Stomach (tissue), 8 donors: ENCODE measurements at regions not wholly inside any gene's neighbourhood (a gene's known extent, or its start where the extent isn't known, plus 50 kb on each side); places are given as distances from the start of the nearest gene placed in this dataset.
"Not testable (repeated sequence)": the region's sequence is repeated elsewhere in the genome, so short reads cannot be mapped to it uniquely, and the experiment has no call there.

Experiments used
- DNase-seq, 2 donors: peaks; one replicate each; pipeline versions ENCODE4 v3.0.0 to v3.0.0-alpha.2; 2013 to 2019
- H3K27ac ChIP-seq, 5 donors: fragments of 200-600 bp in 4 of 5; sonication (generic) in 4 of 5; one replicate each; pipeline ENCODE4 v1.5.1; 2013 to 2019; ENCODE audit warnings: mild to moderate bottlenecking in 1 of 5, moderate library complexity in 1 of 5
- H3K27me3 ChIP-seq, 3 donors: fragments of 200-600 bp; sonication (generic); one replicate each; pipeline ENCODE4 v1.5.1; 2017 to 2019; ENCODE audit warnings: mixed run types in 1 of 3
- H3K36me3 ChIP-seq, 4 donors: fragments of 200-600 bp; sonication (generic); 1 replicate in 3 of 4; 2 replicates in 1 of 4; pipeline ENCODE4 v1.5.1; 2016 to 2019
- H3K4me1 ChIP-seq, 4 donors: fragments of 200-600 bp; sonication (generic); one replicate each; pipeline ENCODE4 v1.5.1; 2016 to 2019
- H3K4me3 ChIP-seq, 4 donors: fragments of 200-600 bp; sonication (generic) in 3 of 4; one replicate each; pipeline ENCODE4 v1.5.1; 2016 to 2019; ENCODE audit warnings: mild to moderate bottlenecking in 1 of 4
- H3K9me3 ChIP-seq, 4 donors: fragments of 200-600 bp; sonication (generic); one replicate each; pipeline ENCODE4 v1.5.1; 2016 to 2019
- EP300 ChIP-seq: sonication (generic); formaldehyde crosslinking; IDR thresholded peaks from one replicate; pipeline ENCODE4 v1.6.1; 2017; ENCODE audit warnings: antibody characterized with exemption
- POLR2A ChIP-seq, 4 donors: fragments of 450-650 bp; IDR thresholded peaks; one replicate each; pipeline ENCODE4 v1.6.1; 2016; ENCODE audit warnings: antibody characterized with exemption in 4 of 4, control low read depth in 2 of 4, mild to moderate bottlenecking in 1 of 4, moderate library complexity in 1 of 4
- POLR2AphosphoS5 ChIP-seq, 3 donors: sonication (generic); formaldehyde crosslinking; IDR thresholded peaks; one replicate each; pipeline ENCODE4 v1.6.1; 2016; ENCODE audit warnings: antibody characterized with exemption in 3 of 3
- WGBS, 5 donors: extraction: QIAGEN DNeasy Blood & Tissue Kit in 3 of 5; methylation state at CpG; one replicate each; pipeline versions ENCODE4 v1.1.5 to v1.1.7; 2013 to 2018; 5-methylcytosine and 5-hydroxymethylcytosine counted together
- intact Hi-C: fragments of 100-400 bp; cut with DNase I; formaldehyde crosslinking; loops from one replicate; pipeline ENCODE4 v1.15.1; 2023; ENCODE audit warnings: low total_unique reads
- TF ChIP-seq, protein P1 (sequence below), 7 experiments: fragments of 450-650 bp in 4 of 7; fragments of 200-600 bp in 3 of 7; sonication (generic) in 3 of 7; IDR thresholded peaks; one replicate each; pipeline ENCODE4 v1.5.1; 2016 to 2019; ENCODE audit warnings: antibody characterized with exemption in 7 of 7, control low read depth in 2 of 7, mild to moderate bottlenecking in 1 of 7
- donor health status: healthy with polysubstance abuse.
- donor health status: Bipolar disorder and iron deficiency.
- donor health status: healthy.

DNA sequence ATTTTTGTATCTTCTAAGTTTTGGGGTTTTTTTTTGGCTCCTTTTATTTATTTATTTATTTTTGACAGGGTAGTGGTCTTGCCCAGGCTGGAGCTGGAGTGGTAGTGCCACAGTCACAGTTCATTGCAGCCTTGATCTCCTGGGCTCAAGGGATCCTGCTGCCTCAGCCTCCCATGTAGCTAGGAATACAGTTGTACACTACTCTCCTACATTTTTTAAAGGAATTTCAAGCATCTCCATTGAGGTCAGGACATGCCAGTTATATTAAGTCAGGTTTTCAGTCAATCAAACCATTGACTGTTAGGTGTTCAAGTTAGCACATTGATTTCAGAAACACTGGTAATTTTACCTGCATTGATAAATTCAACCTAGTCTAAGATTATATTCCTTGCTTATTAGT is 480.5 kb upstream of the SPRY2 start:
- H3K4me1 ChIP-seq, result no peaks in the 10 kb centered on the region

DNA sequence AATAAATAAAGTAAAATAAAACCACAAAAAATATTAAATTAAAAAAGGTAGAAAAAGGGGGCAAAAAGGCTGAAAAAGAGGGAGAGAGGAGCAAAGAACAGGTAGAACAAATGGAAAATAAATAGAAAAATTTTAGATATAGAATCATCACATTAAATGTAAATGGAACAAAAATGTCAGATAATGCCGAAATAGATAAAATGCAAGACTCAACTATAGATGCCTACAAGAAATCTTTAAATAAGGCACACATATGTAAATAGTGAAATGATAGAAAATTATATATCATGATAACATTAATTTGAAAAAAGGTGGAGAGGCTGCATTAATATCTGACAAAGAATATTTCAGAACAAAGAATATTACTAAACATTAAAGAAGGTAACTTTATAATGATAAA is 477.1 kb upstream of the SPRY2 start:
- TF ChIP-seq EP300 (no peak), POLR2AphosphoS5 (IDR thresholded peaks at IDR 0.05) (no peak), POLR2A (IDR thresholded peaks at IDR 0.05) (no peak)
- TF ChIP-seq, protein P1, sequence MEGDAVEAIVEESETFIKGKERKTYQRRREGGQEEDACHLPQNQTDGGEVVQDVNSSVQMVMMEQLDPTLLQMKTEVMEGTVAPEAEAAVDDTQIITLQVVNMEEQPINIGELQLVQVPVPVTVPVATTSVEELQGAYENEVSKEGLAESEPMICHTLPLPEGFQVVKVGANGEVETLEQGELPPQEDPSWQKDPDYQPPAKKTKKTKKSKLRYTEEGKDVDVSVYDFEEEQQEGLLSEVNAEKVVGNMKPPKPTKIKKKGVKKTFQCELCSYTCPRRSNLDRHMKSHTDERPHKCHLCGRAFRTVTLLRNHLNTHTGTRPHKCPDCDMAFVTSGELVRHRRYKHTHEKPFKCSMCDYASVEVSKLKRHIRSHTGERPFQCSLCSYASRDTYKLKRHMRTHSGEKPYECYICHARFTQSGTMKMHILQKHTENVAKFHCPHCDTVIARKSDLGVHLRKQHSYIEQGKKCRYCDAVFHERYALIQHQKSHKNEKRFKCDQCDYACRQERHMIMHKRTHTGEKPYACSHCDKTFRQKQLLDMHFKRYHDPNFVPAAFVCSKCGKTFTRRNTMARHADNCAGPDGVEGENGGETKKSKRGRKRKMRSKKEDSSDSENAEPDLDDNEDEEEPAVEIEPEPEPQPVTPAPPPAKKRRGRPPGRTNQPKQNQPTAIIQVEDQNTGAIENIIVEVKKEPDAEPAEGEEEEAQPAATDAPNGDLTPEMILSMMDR (IDR thresholded peaks at IDR 0.05), result no peak
- WGBS, 5 donors, result 93 to 100% (median 98%) methylated on average over 1 of the region's 1 CpG

More for the DNA sequence above, 480.5 kb upstream of the SPRY2 start:
- no peak for DNase-seq
- Histone ChIP-seq H3K27me3 (no peaks in the 10 kb centered on the region), H3K36me3 (no peaks in the 10 kb centered on the region), H3K9me3 (peaks cover 0 to 2% (median 0%) of the 10 kb centered on the region in 4 donors), H3K27ac (no peak overlapping the region), H3K4me3 (no peak overlapping the region)
- intact Hi-C loops, result no loop called here
- TF ChIP-seq EP300 (no peak), POLR2AphosphoS5 (IDR thresholded peaks at IDR 0.05) (no peak), POLR2A (IDR thresholded peaks at IDR 0.05) (no peak)
- TF ChIP-seq, protein P1 (IDR thresholded peaks at IDR 0.05), result no peak

DNA sequence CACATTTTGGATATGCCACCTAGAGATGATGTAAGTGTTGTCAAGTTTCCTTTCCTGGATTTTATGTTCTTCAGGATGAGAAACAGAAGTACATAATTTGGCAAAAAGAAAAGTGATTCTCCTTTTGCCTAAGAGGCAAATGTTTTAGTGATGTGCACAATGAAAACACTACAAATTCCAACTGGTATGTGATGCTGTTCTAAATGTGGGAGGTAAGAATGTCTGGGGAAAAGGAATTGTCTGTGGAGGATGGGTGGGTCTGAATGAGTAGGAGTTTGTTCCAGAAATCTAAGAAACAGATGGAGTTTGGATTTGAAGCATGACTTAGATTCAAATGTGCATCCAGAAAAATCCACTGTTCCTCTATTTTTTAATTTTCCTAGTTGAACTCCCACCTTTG is 473.6 kb upstream of the SPRY2 start:
- H3K4me3 ChIP-seq, result no peak overlapping the region
- H3K36me3 ChIP-seq, result no peaks in the 10 kb centered on the region
- no peaks in the 10 kb centered on the region for H3K27me3 ChIP-seq
- H3K9me3 ChIP-seq, result peaks cover 0 to 11% (median 0%) of the 10 kb centered on the region in 4 donors
- H3K4me1 ChIP-seq, result no peaks in the 10 kb centered on the region
- no peak overlapping the region for H3K27ac ChIP-seq
- intact Hi-C loops, result no loop called here
- TF ChIP-seq POLR2AphosphoS5 (IDR thresholded peaks at IDR 0.05), result no peak
- no peak for TF ChIP-seq POLR2A (IDR thresholded peaks at IDR 0.05)
- TF ChIP-seq, protein P1 (IDR thresholded peaks at IDR 0.05), result no peak
- TF ChIP-seq EP300, result no peak
- peak in 1 of 2 donors; percentile 19 for DNase-seq

More for the DNA sequence above, 477.1 kb upstream of the SPRY2 start:
- Histone ChIP-seq H3K36me3 (no peaks in the 10 kb centered on the region), H3K9me3 (no peaks in the 10 kb centered on the region), H3K27ac (no peak overlapping the region), H3K4me1 (no peaks in the 10 kb centered on the region), H3K27me3 (no peaks in the 10 kb centered on the region), H3K4me3 (no peak overlapping the region)
- intact Hi-C loops, result no loop called here
- DNase-seq, result no peak

DNA sequence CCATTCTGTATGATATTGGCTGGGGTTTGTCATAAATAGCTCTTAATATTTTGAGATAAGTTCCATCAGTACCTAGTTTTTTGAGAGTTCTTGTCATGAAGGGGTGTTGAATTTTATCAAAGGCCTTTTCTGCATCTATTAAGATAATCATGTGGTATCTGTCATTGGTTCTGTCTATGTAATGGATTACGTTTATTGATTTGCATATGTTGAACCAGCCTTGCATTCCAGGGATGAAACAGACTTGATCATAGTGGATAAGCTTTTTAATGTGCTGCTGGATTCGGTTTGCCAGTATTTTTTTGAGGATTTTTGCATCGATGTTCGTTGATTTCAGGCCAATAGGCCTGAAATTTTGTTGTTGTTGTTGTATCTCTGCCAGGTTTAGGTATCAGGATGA is 469.4 kb upstream of the SPRY2 start:
- H3K27me3 ChIP-seq, H3K27ac ChIP-seq, intact Hi-C loops, H3K4me3 ChIP-seq, DNase-seq, H3K36me3 ChIP-seq, H3K4me1 ChIP-seq: not testable (repeated sequence)
- 89 to 94% (median 92%) methylated on average over 4 of the region's 4 CpGs for WGBS, 5 donors
- H3K9me3 ChIP-seq, result peaks cover 0 to 11% (median 0%) of the 10 kb centered on the region in 4 donors

DNA sequence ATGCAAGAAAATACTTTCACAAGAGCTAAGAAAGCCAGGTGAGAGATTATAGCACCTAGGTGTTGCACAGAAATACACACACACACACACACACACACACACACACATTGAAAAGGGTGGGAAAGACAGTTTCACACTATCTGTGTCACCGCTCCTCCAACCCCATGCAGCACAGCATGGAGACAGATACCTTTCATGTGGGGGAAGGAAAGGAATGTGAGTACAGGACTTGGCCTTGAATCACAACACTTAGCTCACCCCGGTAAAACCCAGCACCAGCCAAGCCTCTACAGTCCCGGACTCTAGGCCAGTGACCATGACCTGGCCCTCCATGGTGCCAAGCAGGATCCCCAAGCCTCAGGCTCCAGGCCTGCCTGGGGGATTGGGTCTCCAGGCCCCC is 462.0 kb upstream of the SPRY2 start:
- H3K27me3 ChIP-seq, result no peaks in the 10 kb centered on the region
- 63 to 85% (median 70%) methylated on average over 3 of the region's 3 CpGs for WGBS, 5 donors
- H3K9me3 ChIP-seq, result no peaks in the 10 kb centered on the region

More for the DNA sequence above, 462.0 kb upstream of the SPRY2 start:
- intact Hi-C loops, result no loop called here
- no peak for DNase-seq
- Histone ChIP-seq H3K27ac (no peak overlapping the region), H3K4me3 (no peak overlapping the region), H3K4me1 (no peaks in the 10 kb centered on the region), H3K36me3 (no peaks in the 10 kb centered on the region)
- TF ChIP-seq EP300 (no peak), POLR2AphosphoS5 (IDR thresholded peaks at IDR 0.05) (no peak), POLR2A (IDR thresholded peaks at IDR 0.05) (no peak)
- TF ChIP-seq, protein P1 (IDR thresholded peaks at IDR 0.05), result no peak
